Epithelial cell of proximal tubule (primary cell): ENCODE measurements at regions not wholly inside any gene's neighbourhood (a gene's known extent, or its start where the extent isn't known, plus 50 kb on each side); places are given as distances from the start of the nearest gene placed in this dataset.

Experiments used
- DNase-seq: peaks from one replicate; pipeline ENCODE4 v3.0.0-alpha.2; 2011; ENCODE audit warnings: low read depth
- H3K4me3 ChIP-seq: 2 replicates; pipeline ENCODE4 v1.5.1; 2011; ENCODE audit warnings: low read depth, mild to moderate bottlenecking, low read length
- TF ChIP-seq, protein P1 (sequence below): conservative IDR thresholded peaks from 2 replicates; pipeline ENCODE4 v1.5.1; 2012; ENCODE audit warnings: low read depth, mild to moderate bottlenecking, low read length

DNA sequence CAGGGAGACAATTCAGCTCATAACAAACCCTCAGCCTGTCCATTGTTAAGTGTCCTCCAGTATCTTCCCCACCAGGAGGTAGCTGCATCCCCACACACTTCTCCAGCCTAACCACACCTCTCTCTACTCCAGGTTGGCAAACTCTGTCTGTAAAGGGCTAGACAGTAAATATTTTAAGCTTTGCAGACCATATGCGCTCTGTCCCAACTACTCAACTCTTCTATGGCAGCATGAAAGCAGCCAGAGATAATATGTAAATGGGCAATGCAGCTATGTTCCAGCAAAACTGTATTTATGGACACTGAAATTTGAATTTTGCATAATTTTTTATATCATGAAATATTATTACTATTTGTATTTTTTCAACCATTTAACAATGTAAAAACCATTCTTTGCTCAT, 230.4 kb upstream of the STT3B start:
- TF ChIP-seq, protein P1, sequence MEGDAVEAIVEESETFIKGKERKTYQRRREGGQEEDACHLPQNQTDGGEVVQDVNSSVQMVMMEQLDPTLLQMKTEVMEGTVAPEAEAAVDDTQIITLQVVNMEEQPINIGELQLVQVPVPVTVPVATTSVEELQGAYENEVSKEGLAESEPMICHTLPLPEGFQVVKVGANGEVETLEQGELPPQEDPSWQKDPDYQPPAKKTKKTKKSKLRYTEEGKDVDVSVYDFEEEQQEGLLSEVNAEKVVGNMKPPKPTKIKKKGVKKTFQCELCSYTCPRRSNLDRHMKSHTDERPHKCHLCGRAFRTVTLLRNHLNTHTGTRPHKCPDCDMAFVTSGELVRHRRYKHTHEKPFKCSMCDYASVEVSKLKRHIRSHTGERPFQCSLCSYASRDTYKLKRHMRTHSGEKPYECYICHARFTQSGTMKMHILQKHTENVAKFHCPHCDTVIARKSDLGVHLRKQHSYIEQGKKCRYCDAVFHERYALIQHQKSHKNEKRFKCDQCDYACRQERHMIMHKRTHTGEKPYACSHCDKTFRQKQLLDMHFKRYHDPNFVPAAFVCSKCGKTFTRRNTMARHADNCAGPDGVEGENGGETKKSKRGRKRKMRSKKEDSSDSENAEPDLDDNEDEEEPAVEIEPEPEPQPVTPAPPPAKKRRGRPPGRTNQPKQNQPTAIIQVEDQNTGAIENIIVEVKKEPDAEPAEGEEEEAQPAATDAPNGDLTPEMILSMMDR = no peak
- no peak overlapping the region for H3K4me3 ChIP-seq
- DNase-seq = no peak

DNA sequence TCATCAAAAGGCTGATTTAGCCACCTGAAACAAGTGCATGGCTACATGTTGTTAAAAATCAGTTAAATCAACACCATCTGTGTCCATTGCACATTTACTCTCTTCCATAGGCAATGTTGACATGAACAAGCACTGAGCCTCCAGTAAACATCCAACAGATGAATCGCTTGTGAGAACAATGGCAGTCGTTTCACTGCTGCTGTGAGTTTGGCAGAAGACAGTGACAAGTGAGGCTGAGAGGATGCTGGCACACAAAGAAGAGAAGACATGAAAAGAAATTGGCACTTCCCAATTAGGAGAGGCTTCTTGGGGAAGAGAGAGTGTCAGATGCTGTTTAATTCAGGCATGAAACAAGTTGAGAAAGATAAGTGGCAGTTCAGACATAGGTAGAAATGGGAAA, 227.4 kb upstream of the STT3B start:
- DNase-seq = no peak
- TF ChIP-seq, protein P1 = no peak

DNA sequence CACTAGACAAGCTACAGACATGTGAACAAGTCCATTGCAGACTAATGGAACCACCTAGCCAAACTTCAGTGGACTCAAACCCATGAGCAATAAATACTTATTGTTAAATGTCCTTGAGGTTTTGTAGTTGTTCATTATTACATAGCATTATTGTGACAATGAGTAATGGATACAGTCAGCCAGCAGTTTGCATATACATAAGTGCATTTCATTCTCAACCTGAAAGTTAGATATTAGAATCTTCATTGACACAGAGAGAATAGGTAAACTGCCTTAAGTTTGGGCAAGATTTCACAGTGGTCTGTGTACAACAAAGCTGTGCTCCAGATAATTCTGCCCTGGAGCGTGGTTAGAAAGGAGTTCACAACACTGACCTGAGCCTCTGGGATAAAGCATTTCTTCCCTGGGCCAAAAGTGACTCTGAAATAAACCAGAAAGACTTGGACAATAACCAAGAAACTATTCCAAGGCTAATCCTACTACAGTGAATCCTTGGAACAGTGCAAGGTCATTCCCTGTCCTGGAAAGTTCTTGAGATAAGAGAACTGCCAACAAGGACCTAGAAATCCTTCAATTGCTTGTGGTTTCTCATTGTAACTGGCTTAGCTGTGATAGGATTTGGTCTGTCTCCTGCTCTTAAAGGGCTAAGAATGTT, 225.5 kb upstream of the STT3B start:
- no peak overlapping the region for H3K4me3 ChIP-seq
- TF ChIP-seq, protein P1 = no peak
- no peak for DNase-seq

More for the DNA sequence above, 227.4 kb upstream of the STT3B start:
- no peak overlapping the region for H3K4me3 ChIP-seq

DNA sequence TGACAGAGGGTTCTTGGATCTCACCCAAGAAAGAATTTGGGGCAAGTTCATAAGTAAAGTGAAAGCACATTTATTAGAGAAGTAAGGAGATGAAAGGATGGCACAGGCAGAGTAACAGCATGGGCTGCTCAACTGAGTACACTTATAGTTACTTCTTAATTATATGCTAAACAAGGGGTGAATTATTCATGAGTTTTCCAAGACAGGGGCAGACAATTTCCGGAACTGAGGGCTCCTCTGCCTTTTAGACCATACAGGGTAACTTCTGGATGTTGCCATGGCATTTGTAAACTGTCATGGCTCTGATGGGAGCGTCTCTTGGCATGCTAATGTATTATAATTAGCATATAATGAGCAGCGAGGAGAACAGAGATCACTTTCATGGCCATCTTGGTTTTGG, 221.2 kb upstream of the STT3B start:
- TF ChIP-seq, protein P1 = no peak
- DNase-seq = no peak
- H3K4me3 ChIP-seq = no peak overlapping the region

DNA sequence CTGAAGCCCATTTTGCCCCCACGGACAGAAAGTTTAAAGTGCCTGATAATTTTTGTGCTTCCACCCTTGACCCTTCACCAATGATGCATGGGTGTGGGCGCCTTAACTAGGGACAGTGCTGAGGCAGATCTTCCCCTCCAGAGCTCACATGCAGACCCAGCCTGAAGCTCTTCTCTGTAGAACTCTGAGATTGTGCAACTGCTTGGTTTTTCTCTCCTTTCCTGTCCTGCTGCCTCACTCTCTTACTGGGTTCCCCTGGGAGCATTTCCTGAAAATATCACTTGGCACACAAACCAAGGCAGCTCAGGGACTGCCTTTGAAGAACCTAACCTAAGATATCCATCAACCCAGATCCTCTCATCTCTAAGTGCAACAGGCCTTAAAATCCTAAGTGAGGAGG, 220.3 kb upstream of the STT3B start:
- no peak for DNase-seq
- H3K4me3 ChIP-seq = no peak overlapping the region
- TF ChIP-seq, protein P1 = no peak

DNA sequence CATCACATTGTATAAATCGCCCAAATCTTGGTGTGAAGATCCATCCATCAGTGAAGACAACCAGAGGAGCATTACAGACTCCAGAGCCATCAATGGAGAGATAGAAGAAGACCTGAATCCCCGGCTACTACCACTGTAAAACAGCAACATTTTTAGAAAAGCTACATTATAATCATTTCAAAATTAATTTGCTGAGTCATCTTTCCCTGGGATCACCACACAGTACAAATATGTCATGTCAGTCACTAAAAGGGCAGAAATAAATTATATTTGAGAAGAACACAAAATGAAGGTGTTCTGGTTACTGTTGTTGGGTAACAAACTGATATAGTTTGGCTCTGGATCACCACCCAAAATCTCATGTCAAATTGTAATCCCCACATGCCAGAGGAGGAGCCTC, 218.5 kb upstream of the STT3B start:
- H3K4me3 ChIP-seq = no peak overlapping the region
- DNase-seq = no peak
- TF ChIP-seq, protein P1 = no peak

DNA sequence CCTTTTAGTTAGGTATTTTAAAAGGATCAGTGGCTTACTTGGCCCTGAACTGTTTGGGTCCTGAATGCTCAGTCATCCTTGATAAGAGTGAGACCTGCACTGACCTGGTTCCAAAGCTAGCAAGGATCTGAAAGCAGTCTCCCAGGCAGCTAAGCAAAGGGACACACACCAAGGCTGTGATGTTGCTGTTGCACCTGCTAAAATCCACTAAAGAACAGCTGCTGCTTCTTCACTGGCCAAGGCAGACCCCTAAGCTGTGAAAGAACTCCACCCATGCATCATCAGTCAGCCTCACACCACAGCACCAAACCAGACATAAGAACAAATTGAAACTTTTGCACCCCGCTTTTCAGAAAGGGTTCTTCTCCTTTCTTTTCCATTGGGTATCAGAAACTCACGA, 213.4 kb upstream of the STT3B start:
- no peak for DNase-seq
- TF ChIP-seq, protein P1 = no peak
- no peak overlapping the region for H3K4me3 ChIP-seq
